ENCODE measurements at regions not wholly inside any gene's neighbourhood (a gene's known extent, or its start where the extent isn't known, plus 50 kb on each side); places are given as distances from the start of the nearest gene placed in this dataset.

- DNase-seq (ENCODE audit: insufficient read length, low spot score) (no peak), FAIRE-seq (no peak)
- no peak for TF ChIP-seq CTCF (IDR thresholded peaks at IDR 0.05; ENCODE audit: insufficient read depth, missing control alignments)
Measured at GRCh38 chr7:41592236-41592635, 110.7 kb downstream of the INHBA start.

- no peak for FAIRE-seq
- TF ChIP-seq CTCF (IDR thresholded peaks at IDR 0.05; ENCODE audit: insufficient read depth, missing control alignments) = no peak
- DNase-seq (ENCODE audit: insufficient read length, low spot score) = no peak
Measured at GRCh38 chr7:41590986-41591385, 111.9 kb downstream of the INHBA start.

- FAIRE-seq (no peak), DNase-seq (ENCODE audit: insufficient read length, low spot score) (no peak)
- no peak for TF ChIP-seq CTCF (IDR thresholded peaks at IDR 0.05; ENCODE audit: insufficient read depth, missing control alignments)
Measured at GRCh38 chr7:41588341-41588740, 114.5 kb downstream of the INHBA start.

- DNase-seq (ENCODE audit: insufficient read length, low spot score) = no peak
- no peak for FAIRE-seq
- no peak for TF ChIP-seq CTCF (IDR thresholded peaks at IDR 0.05; ENCODE audit: insufficient read depth, missing control alignments)
Measured at GRCh38 chr7:41586931-41587640, 115.8 kb downstream of the INHBA start.

- TF ChIP-seq CTCF (IDR thresholded peaks at IDR 0.05; ENCODE audit: insufficient read depth, missing control alignments) = no peak
- no peak for DNase-seq (ENCODE audit: insufficient read length, low spot score)
- no peak for FAIRE-seq
Measured at GRCh38 chr7:41584746-41585145, 118.1 kb downstream of the INHBA start.

GRCh38 chr7:41582116-41582515, 120.8 kb downstream of the INHBA start:
- no peak for FAIRE-seq
- no peak for DNase-seq (ENCODE audit: insufficient read length, low spot score)
- no peak for TF ChIP-seq CTCF (IDR thresholded peaks at IDR 0.05; ENCODE audit: insufficient read depth, missing control alignments)

- FAIRE-seq (no peak), DNase-seq (ENCODE audit: insufficient read length, low spot score) (no peak)
- TF ChIP-seq CTCF (IDR thresholded peaks at IDR 0.05; ENCODE audit: insufficient read depth, missing control alignments) = no peak
Measured at GRCh38 chr7:41581041-41581440, 121.8 kb downstream of the INHBA start.

All from D721Med (cell line).